Stomach (tissue), 8 donors: ENCODE measurements at regions not wholly inside any gene's neighbourhood (a gene's known extent, or its start where the extent isn't known, plus 50 kb on each side); places are given as distances from the start of the nearest gene placed in this dataset.

Source experiments
- DNase-seq, 2 donors: peaks; one replicate each; pipeline versions ENCODE4 v3.0.0 to v3.0.0-alpha.2; 2013 to 2019
- H3K27ac ChIP-seq, 5 donors: fragments of 200-600 bp in 4 of 5; sonication (generic) in 4 of 5; one replicate each; pipeline ENCODE4 v1.5.1; 2013 to 2019; ENCODE audit warnings: mild to moderate bottlenecking in 1 of 5, moderate library complexity in 1 of 5
- H3K27me3 ChIP-seq, 3 donors: fragments of 200-600 bp; sonication (generic); one replicate each; pipeline ENCODE4 v1.5.1; 2017 to 2019; ENCODE audit warnings: mixed run types in 1 of 3
- H3K36me3 ChIP-seq, 4 donors: fragments of 200-600 bp; sonication (generic); 1 replicate in 3 of 4; 2 replicates in 1 of 4; pipeline ENCODE4 v1.5.1; 2016 to 2019
- H3K4me1 ChIP-seq, 4 donors: fragments of 200-600 bp; sonication (generic); one replicate each; pipeline ENCODE4 v1.5.1; 2016 to 2019
- H3K4me3 ChIP-seq, 4 donors: fragments of 200-600 bp; sonication (generic) in 3 of 4; one replicate each; pipeline ENCODE4 v1.5.1; 2016 to 2019; ENCODE audit warnings: mild to moderate bottlenecking in 1 of 4
- H3K9me3 ChIP-seq, 4 donors: fragments of 200-600 bp; sonication (generic); one replicate each; pipeline ENCODE4 v1.5.1; 2016 to 2019
- EP300 ChIP-seq: sonication (generic); formaldehyde crosslinking; IDR thresholded peaks from one replicate; pipeline ENCODE4 v1.6.1; 2017; ENCODE audit warnings: antibody characterized with exemption
- POLR2A ChIP-seq, 4 donors: fragments of 450-650 bp; IDR thresholded peaks; one replicate each; pipeline ENCODE4 v1.6.1; 2016; ENCODE audit warnings: antibody characterized with exemption in 4 of 4, control low read depth in 2 of 4, mild to moderate bottlenecking in 1 of 4, moderate library complexity in 1 of 4
- POLR2AphosphoS5 ChIP-seq, 3 donors: sonication (generic); formaldehyde crosslinking; IDR thresholded peaks; one replicate each; pipeline ENCODE4 v1.6.1; 2016; ENCODE audit warnings: antibody characterized with exemption in 3 of 3
- WGBS, 5 donors: extraction: QIAGEN DNeasy Blood & Tissue Kit in 3 of 5; methylation state at CpG; one replicate each; pipeline versions ENCODE4 v1.1.5 to v1.1.7; 2013 to 2018; 5-methylcytosine and 5-hydroxymethylcytosine counted together
- intact Hi-C: fragments of 100-400 bp; cut with DNase I; formaldehyde crosslinking; loops from one replicate; pipeline ENCODE4 v1.15.1; 2023; ENCODE audit warnings: low total_unique reads
- TF ChIP-seq, protein P1 (sequence below), 7 experiments: fragments of 450-650 bp in 4 of 7; fragments of 200-600 bp in 3 of 7; sonication (generic) in 3 of 7; IDR thresholded peaks; one replicate each; pipeline ENCODE4 v1.5.1; 2016 to 2019; ENCODE audit warnings: antibody characterized with exemption in 7 of 7, control low read depth in 2 of 7, mild to moderate bottlenecking in 1 of 7
- donor health status: healthy with polysubstance abuse.
- donor health status: Bipolar disorder and iron deficiency.
- donor health status: healthy.

DNA sequence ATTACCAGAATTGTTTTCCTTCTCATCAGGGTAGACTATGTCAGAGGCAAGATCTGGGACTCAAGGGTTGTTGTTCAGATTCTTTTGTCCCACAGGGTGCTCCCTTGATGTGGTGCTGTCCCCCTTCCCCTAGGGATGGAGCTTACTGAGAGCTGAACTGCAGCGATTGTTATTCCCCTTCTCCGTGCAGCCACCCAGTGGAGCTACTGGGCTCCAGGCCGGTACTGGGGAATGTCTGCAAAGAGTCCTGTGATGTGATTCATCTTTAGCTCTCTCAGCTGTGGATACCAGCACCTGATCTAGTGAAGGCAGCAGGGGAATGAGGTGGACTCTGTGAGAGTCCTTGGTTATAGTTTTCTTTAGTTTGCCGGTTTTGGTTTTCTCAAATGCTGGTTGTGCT lies 247.4 kb upstream of the HAND2 start:
- TF ChIP-seq EP300 (no peak), POLR2A (IDR thresholded peaks at IDR 0.05) (no peak), POLR2AphosphoS5 (IDR thresholded peaks at IDR 0.05) (no peak)
- TF ChIP-seq, protein P1, sequence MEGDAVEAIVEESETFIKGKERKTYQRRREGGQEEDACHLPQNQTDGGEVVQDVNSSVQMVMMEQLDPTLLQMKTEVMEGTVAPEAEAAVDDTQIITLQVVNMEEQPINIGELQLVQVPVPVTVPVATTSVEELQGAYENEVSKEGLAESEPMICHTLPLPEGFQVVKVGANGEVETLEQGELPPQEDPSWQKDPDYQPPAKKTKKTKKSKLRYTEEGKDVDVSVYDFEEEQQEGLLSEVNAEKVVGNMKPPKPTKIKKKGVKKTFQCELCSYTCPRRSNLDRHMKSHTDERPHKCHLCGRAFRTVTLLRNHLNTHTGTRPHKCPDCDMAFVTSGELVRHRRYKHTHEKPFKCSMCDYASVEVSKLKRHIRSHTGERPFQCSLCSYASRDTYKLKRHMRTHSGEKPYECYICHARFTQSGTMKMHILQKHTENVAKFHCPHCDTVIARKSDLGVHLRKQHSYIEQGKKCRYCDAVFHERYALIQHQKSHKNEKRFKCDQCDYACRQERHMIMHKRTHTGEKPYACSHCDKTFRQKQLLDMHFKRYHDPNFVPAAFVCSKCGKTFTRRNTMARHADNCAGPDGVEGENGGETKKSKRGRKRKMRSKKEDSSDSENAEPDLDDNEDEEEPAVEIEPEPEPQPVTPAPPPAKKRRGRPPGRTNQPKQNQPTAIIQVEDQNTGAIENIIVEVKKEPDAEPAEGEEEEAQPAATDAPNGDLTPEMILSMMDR (IDR thresholded peaks at IDR 0.05) = no peak
- DNase-seq = no peak
- Histone ChIP-seq H3K4me1 (no peaks in the 10 kb centered on the region), H3K4me3 (no peak overlapping the region), H3K36me3 (no peaks in the 10 kb centered on the region), H3K27me3 (no peaks in the 10 kb centered on the region), H3K27ac (no peak overlapping the region), H3K9me3 (peaks cover 0 to 19% (median 0%) of the 10 kb centered on the region in 4 donors)
- intact Hi-C loops = no loop called here
- 70 to 84% (median 84%) methylated on average over 4 of the region's 4 CpGs for WGBS, 5 donors

GRCh38 chr4:173769568-173769967 lies 239.5 kb upstream of the HAND2 start:
- no peak for DNase-seq
- Histone ChIP-seq H3K36me3 (no peaks in the 10 kb centered on the region), H3K9me3 (no peaks in the 10 kb centered on the region), H3K4me1 (peaks cover 0 to 4% (median 0%) of the 10 kb centered on the region in 4 donors), H3K27me3 (no peaks in the 10 kb centered on the region), H3K4me3 (no peak overlapping the region), H3K27ac (no peak overlapping the region)
- TF ChIP-seq EP300 (no peak), POLR2AphosphoS5 (IDR thresholded peaks at IDR 0.05) (no peak), POLR2A (IDR thresholded peaks at IDR 0.05) (no peak)
- TF ChIP-seq, protein P1 (IDR thresholded peaks at IDR 0.05) = no peak
- intact Hi-C loops = no loop called here
- 73 to 88% (median 80%) methylated on average over 1 of the region's 1 CpG for WGBS, 5 donors

- DNase-seq = no peak
- Histone ChIP-seq H3K27ac (no peak overlapping the region), H3K27me3 (no peaks in the 10 kb centered on the region), H3K4me3 (no peak overlapping the region), H3K4me1 (peaks cover 0 to 4% (median 0%) of the 10 kb centered on the region in 4 donors), H3K36me3 (no peaks in the 10 kb centered on the region), H3K9me3 (no peaks in the 10 kb centered on the region)
- TF ChIP-seq EP300 (no peak), POLR2A (IDR thresholded peaks at IDR 0.05) (no peak), POLR2AphosphoS5 (IDR thresholded peaks at IDR 0.05) (no peak)
- TF ChIP-seq, protein P1 (IDR thresholded peaks at IDR 0.05) = no peak
- WGBS, 5 donors = 69 to 83% (median 78%) methylated on average over 5 of the region's 5 CpGs
- intact Hi-C loops = no loop called here
Measured at GRCh38 chr4:173767650-173768049, 237.6 kb upstream of the HAND2 start.

- no peak for TF ChIP-seq EP300
- TF ChIP-seq POLR2A (IDR thresholded peaks at IDR 0.05) = no peak
- TF ChIP-seq, protein P1 (IDR thresholded peaks at IDR 0.05) = no peak
- no peak for TF ChIP-seq POLR2AphosphoS5 (IDR thresholded peaks at IDR 0.05)
- no peak overlapping the region for H3K4me3 ChIP-seq
- intact Hi-C loops = no loop called here
- no peak overlapping the region for H3K27ac ChIP-seq
- 11 to 32% (median 26%) methylated on average over 1 of the region's 1 CpG for WGBS, 5 donors
- DNase-seq = peak in 1 of 2 donors; percentile 55
- H3K9me3 ChIP-seq = no peaks in the 10 kb centered on the region
- peaks cover 0 to 4% (median 0%) of the 10 kb centered on the region in 4 donors for H3K4me1 ChIP-seq
- no peaks in the 10 kb centered on the region for H3K36me3 ChIP-seq
- no peaks in the 10 kb centered on the region for H3K27me3 ChIP-seq
Measured at GRCh38 chr4:173766171-173766600, 236.2 kb upstream of the HAND2 start.
